ENCODE measurements at regions not wholly inside any gene's neighbourhood (a gene's known extent, or its start where the extent isn't known, plus 50 kb on each side); places are given as distances from the start of the nearest gene placed in this dataset.

DNA sequence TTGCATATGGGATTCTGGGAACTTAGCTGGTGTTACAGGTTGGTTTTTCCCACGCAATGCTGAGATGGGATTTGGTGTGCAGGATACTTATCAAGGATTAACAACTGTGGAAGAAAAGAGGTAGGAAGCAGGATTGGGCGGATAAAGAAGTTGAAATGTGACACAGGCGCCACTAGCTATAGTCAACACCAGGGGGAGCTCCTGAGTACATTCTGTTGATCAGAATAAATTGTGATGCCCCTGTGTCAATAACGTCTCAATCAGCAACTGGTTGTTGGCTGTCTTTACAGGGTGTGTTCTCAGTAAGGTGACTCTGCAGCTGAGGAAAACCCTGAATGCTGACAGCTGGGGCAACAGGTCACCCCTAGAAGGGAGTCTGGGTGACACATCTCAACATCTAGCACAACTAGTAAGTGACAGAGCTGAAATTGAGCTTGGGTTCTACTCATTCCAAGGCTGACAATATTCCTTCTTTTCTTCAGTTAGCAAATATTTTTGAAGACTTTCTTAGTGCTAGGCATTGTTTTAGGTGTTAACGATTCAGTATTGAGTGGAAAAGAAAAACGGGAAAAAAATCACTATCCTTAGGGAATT is 143.0 kb downstream of the ARL6IP6 start:
- peak; percentile 33 for DNase-seq

GRCh38 chr2:152858594-152859265 is 140.3 kb downstream of the ARL6IP6 start:
- DNase-seq, result no peak

GRCh38 chr2:152846697-152847470 is 128.5 kb downstream of the ARL6IP6 start:
- DNase-seq, result no peak

GRCh38 chr2:152835674-152836073 is 117.3 kb downstream of the ARL6IP6 start:
- DNase-seq, result no peak

DNA sequence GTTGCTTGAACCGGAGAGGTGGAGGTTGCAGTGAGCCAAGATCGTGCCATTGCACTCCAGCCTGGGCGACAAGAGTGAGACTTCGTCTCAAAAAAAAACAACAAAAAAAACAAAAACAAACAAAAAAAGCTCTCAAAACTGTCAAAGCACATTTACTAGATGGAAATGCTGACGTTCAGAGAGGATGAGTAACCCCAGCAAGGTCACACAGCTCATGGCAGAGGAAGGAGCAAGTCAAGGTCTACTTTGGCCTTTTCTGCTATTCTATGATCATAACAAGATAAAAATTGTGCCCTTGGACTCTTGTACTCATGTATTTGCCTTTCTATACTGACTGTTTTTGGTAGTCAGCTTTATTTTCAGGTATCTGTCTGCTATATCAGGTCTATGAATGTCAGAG is 109.5 kb downstream of the ARL6IP6 start:
- no peak for DNase-seq

DNA sequence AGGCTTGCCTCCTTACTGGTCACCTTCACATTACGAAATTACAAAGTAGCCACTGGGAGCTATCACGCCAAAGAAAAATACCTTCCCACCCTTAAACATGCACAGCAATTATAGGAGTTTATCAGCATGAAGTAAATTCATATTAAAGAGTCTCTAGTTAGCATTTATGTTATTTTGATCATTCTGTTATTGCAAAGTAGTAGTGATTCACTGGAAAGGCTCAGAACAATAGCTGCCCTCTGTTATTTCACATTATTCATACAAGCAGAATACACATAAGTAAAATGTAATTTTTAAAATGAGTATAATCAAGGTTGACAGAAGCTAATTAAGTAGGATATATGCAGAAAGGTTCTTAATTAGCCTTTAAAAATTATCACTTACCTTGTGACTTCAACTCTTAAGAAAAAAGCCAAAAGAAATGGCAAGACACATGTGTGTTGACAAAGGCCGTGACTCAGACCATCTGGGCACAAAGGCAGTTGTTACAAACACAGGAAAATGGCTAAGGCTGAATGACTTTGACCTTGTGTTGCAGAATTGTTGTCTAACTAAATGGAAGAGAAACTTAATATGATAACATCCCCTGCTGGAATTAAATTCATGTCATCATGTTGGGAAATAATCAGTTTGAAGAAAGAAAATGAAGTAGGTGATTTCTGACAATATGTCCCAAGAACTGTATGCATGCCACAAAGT is 108.3 kb downstream of the ARL6IP6 start:
- no peak for DNase-seq

GRCh38 chr2:152825834-152826233 is 107.4 kb downstream of the ARL6IP6 start:
- DNase-seq, result no peak

DNA sequence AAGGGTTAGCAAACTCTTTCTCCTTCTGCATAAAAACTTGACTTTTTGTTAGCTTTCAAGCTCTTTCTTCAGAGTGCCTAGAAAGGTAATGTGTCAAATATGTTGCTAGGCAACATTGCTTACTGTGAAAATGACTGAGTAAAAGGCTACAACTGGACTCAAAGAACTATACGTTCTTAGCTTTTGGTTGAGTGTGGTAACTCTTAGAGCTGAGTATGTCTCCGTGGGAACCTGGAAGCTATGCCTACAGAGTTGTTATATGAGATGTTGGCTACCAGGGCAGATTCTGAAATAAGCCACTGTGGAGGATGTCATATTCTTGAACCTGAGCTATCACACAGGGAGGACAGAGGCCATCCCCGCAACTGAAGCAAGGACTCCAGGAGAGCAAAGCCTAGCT is 105.5 kb downstream of the ARL6IP6 start:
- no peak for DNase-seq

DNA sequence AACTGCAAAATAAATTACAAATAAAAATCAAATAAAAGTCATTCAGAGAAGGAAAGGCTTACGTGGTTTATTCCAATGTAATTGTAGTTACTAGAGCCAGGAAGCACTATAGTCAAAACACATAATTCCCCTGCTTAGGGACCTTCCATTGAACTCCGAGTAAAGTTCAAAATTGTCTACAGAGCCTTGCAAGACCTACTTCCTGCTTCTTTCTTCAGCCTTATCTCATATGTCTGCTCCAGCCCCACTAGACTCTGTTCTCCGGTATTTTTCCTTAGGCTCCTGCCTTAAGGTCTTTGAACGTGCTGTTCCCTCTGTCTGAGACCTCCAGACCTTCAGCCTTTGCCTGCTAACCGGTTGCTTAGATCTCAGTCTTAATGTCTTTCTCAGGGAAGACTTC is 104.3 kb downstream of the ARL6IP6 start:
- DNase-seq, result no peak

DNA sequence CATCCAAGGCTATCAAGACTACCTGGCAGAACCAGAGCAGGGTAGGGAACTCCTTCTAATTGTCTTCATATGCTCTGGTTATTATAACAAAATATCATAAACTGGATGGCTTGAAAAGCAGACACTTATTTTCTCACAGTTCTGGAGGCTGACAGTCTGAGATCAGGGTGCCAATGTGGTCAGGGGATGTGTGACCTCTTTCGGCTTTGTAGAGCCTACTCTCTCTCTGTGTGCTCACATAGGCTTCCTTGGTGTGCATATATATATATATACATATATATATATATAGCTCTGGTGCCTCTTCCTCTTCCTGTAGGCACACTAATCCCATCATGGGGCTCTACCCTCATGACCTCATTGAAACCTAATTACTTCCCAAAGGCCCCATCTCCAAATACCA is 101.6 kb downstream of the ARL6IP6 start:
- DNase-seq, result no peak

DNA sequence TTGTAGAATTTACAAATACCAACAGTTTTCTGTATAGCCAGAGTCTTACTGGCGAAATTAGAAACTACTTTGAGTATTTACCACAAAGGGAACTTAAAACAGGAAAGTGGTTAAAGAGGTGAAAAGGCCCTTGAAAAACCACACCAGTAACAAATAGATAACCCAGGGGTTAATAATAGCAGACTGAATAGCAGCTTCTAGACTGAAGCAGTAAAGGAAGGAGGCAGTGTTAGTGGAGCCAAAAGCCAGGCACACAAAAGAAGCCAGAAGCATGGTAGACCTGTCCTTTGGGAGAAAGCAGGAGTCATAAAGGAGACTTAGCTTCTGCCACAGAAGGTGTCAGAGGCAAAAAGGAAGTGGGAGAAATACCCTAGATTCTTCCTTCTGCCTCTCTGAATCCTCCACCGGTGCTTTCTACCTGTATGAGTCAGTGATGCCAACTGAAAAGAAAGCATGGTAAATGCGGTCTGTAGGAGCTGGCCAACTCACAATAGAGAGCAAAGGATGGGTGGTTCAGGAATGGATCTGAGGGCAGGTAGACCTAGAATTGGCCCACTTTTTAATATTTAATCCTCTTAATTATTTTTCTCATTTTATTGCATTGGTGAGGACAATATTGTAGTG is 97.3 kb downstream of the ARL6IP6 start:
- no peak for DNase-seq

GRCh38 chr2:152814475-152815030 is 96.1 kb downstream of the ARL6IP6 start:
- no peak for DNase-seq

DNA sequence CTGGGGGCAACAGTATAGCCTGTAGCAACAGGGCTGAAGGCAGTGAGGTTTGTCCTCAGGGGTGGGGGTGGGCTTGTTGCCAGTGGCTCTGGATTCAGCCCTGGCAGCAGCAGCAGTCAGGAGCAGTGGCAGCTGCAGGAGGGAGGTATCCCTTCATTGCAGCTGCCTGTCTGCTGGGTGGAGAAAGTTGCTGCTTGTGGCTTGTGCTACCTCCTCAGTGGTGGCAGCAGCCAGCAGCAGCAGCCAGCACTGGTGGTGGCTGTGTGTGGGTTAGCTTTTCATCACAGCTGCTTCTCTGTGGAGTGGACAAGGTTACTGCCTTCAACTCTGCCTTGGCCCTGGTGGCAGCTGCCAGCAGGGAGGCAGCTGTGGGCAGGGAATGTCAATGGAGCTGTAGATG is 94.9 kb downstream of the ARL6IP6 start:
- DNase-seq, result no peak
